ENCODE measurements at regions not wholly inside any gene's neighbourhood (a gene's known extent, or its start where the extent isn't known, plus 50 kb on each side); places are given as distances from the start of the nearest gene placed in this dataset.

- no peaks in the 10 kb centered on the region for H3K9me3 ChIP-seq (replicated peaks in 1 of 3)
- TF ChIP-seq POLR2A (IDR thresholded peaks at IDR 0.05) (no peak), CTCF (IDR thresholded peaks at IDR 0.05) (no peak)
- no peaks in the 10 kb centered on the region for H3K27me3 ChIP-seq
- H3K4me3 ChIP-seq: no peak overlapping the region
- 80 to 91% (median 83%) methylated on average over 5 of the region's 5 CpGs for WGBS, 4 donors
- no peaks in the 10 kb centered on the region for H3K36me3 ChIP-seq (replicated peaks in 1 of 2)
- H3K27ac ChIP-seq: no peak overlapping the region
- intact Hi-C loops (cut with DNase I): no loop called here
- DNase-seq: no peak
- H3K4me1 ChIP-seq (replicated peaks in 1 of 2): no peaks in the 10 kb centered on the region
Measured at GRCh38 chr7:46885167-46885566, 696.7 kb downstream of the TNS3 start.

GRCh38 chr7:46881507-46882127 lies 700.3 kb downstream of the TNS3 start:
- Histone ChIP-seq H3K4me1 (replicated peaks in 1 of 2) (no peaks in the 10 kb centered on the region), H3K4me3 (no peak overlapping the region), H3K27me3 (no peaks in the 10 kb centered on the region), H3K27ac (no peak overlapping the region), H3K36me3 (replicated peaks in 1 of 2) (no peaks in the 10 kb centered on the region), H3K9me3 (replicated peaks in 1 of 3) (no peaks in the 10 kb centered on the region)
- no peak for DNase-seq
- TF ChIP-seq CTCF (IDR thresholded peaks at IDR 0.05) (no peak), POLR2A (IDR thresholded peaks at IDR 0.05) (no peak)
- 69 to 75% (median 73%) methylated on average over 6 of the region's 6 CpGs for WGBS, 4 donors
- intact Hi-C loops (cut with DNase I): no loop called here

- intact Hi-C loops (cut with DNase I): no loop called here
- Histone ChIP-seq H3K27me3 (no peaks in the 10 kb centered on the region), H3K27ac (no peak overlapping the region), H3K36me3 (replicated peaks in 1 of 2) (no peaks in the 10 kb centered on the region), H3K4me3 (no peak overlapping the region), H3K4me1 (replicated peaks in 1 of 2) (no peaks in the 10 kb centered on the region), H3K9me3 (replicated peaks in 1 of 3) (no peaks in the 10 kb centered on the region)
- 75 to 89% (median 84%) methylated on average over 7 of the region's 7 CpGs for WGBS, 4 donors
- TF ChIP-seq POLR2A (IDR thresholded peaks at IDR 0.05) (no peak), CTCF (IDR thresholded peaks at IDR 0.05) (no peak)
- no peak for DNase-seq
Measured at GRCh38 chr7:46880508-46881196, 701.3 kb downstream of the TNS3 start.

GRCh38 chr7:46879783-46880182 lies 702.1 kb downstream of the TNS3 start:
- no peaks in the 10 kb centered on the region for H3K4me1 ChIP-seq (replicated peaks in 1 of 2)
- TF ChIP-seq POLR2A (IDR thresholded peaks at IDR 0.05) (no peak), CTCF (IDR thresholded peaks at IDR 0.05) (no peak)
- 48 to 79% (median 67%) methylated on average over 2 of the region's 2 CpGs for WGBS, 4 donors
- no peak overlapping the region for H3K27ac ChIP-seq
- no peaks in the 10 kb centered on the region for H3K36me3 ChIP-seq (replicated peaks in 1 of 2)
- intact Hi-C loops (cut with DNase I): no loop called here
- H3K27me3 ChIP-seq: no peaks in the 10 kb centered on the region
- no peaks in the 10 kb centered on the region for H3K9me3 ChIP-seq (replicated peaks in 1 of 3)
- no peak overlapping the region for H3K4me3 ChIP-seq
- no peak for DNase-seq

All from adrenal gland (tissue), 9 donors.